Fibroblast of mammary gland (primary cell): ENCODE measurements at regions not wholly inside any gene's neighbourhood (a gene's known extent, or its start where the extent isn't known, plus 50 kb on each side); places are given as distances from the start of the nearest gene placed in this dataset.

ENCODE experiments used
- DNase-seq: peaks from one replicate; pipeline ENCODE4 v3.0.0-alpha.2; 2010; ENCODE audit warnings: low read depth
- H3K4me3 ChIP-seq: 2 replicates; pipeline ENCODE4 v1.5.1; 2011; ENCODE audit warnings: low read depth, mild to moderate bottlenecking, low read length, moderate library complexity; ENCODE audit not compliant: control insufficient read depth
- TF ChIP-seq, protein P1 (sequence below): conservative IDR thresholded peaks from 2 replicates; pipeline ENCODE4 v1.5.1; 2011; ENCODE audit warnings: low read depth, low read length, inconsistent platforms; ENCODE audit not compliant: control insufficient read depth, insufficient read depth

DNA sequence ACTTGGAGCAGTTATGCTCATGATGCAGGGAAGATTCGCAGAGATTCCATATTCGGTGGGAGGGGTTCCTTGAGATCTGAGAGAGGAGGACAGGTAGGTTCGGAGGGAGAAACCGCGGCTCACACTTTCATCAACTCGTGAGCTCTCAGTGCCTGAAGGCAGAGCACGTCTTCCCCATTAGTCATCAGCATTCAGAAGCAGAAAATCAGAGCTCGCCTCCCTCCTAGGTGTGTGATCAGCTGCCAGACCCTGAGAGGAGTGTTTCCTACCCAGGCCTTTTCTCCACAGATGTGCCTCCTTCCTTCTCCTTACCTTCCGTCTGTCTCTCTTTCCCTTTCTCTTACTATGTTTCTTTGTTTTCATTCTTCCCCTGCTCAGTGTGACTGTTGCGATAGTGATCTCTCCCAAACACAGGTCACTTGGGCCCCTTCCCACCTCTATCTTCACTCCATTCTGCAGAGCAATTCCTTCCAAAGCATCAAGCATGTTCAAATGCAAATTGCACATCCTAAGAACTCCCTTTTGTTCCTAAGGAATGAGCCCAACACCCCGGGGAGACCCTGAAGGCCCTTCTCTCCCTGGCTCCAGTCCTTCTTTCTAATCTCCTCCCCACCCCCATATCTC, 389.5 kb downstream of the UQCRFS1 start:
- DNase-seq, result no peak

DNA sequence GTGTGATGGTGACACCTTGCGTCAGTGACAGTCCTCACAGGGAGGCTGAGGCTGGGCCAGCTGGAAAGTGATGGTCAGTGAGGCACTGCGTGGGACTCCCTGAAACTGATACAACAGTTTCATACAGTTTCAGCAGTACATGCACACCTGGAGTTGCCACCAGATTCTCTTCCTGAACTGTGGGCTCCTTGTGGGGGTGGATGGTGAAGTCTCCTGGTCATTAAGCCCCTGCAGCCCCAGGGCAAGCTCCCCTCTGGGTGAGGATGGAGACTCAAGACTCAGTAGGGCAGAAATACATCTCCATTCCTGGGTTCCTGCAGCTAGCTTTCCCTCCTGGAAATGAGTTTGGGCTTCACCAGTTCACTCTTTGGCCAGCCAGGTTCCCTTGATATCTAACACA, 392.7 kb downstream of the UQCRFS1 start:
- no peak for DNase-seq
- TF ChIP-seq, protein P1, sequence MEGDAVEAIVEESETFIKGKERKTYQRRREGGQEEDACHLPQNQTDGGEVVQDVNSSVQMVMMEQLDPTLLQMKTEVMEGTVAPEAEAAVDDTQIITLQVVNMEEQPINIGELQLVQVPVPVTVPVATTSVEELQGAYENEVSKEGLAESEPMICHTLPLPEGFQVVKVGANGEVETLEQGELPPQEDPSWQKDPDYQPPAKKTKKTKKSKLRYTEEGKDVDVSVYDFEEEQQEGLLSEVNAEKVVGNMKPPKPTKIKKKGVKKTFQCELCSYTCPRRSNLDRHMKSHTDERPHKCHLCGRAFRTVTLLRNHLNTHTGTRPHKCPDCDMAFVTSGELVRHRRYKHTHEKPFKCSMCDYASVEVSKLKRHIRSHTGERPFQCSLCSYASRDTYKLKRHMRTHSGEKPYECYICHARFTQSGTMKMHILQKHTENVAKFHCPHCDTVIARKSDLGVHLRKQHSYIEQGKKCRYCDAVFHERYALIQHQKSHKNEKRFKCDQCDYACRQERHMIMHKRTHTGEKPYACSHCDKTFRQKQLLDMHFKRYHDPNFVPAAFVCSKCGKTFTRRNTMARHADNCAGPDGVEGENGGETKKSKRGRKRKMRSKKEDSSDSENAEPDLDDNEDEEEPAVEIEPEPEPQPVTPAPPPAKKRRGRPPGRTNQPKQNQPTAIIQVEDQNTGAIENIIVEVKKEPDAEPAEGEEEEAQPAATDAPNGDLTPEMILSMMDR, result no peak
- no peak overlapping the region for H3K4me3 ChIP-seq

More for the DNA sequence above, 389.5 kb downstream of the UQCRFS1 start:
- TF ChIP-seq, protein P1, result no peak
- no peak overlapping the region for H3K4me3 ChIP-seq

DNA sequence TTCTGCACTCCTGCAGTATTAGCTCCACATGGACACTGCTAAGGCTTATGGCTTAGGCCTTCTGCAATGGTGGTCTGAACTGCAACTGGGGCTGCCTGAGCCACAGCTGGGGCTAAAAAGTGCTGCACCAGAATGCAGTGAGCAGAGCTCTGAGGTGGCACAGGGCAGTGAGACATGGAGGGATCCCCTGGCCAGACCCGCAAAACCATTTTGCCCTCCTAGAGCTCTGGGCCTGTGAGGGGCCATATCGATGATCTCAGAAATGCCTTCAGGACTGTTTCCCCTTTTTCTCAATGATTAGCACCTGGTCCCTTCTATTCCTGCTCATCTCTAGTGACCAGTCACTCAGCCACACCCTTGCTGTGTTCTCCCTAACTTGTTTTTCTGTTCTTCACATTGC, 397.7 kb downstream of the UQCRFS1 start:
- TF ChIP-seq, protein P1, result no peak
- no peak for DNase-seq
- H3K4me3 ChIP-seq, result no peak overlapping the region

DNA sequence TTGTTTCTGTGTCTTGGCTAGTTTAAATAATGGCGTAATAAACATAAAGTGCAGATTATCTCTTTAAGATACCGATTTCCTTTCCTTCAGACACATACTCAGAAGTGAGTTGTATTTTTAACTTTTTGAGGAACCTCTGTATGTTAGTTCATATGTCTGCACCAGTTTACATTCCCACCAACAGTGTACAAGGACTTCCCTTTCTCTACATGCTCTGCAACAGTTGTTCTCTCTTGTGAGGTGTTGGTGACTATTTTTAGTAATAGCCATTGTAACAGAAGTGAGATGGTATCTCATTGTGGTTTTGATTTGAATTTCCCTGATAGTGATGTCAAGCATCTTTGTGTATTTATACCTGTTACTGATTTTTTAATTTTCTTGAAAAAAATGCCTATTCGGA, 418.6 kb downstream of the UQCRFS1 start:
- H3K4me3 ChIP-seq, result no peak overlapping the region
- TF ChIP-seq, protein P1, result no peak
- DNase-seq, result no peak

DNA sequence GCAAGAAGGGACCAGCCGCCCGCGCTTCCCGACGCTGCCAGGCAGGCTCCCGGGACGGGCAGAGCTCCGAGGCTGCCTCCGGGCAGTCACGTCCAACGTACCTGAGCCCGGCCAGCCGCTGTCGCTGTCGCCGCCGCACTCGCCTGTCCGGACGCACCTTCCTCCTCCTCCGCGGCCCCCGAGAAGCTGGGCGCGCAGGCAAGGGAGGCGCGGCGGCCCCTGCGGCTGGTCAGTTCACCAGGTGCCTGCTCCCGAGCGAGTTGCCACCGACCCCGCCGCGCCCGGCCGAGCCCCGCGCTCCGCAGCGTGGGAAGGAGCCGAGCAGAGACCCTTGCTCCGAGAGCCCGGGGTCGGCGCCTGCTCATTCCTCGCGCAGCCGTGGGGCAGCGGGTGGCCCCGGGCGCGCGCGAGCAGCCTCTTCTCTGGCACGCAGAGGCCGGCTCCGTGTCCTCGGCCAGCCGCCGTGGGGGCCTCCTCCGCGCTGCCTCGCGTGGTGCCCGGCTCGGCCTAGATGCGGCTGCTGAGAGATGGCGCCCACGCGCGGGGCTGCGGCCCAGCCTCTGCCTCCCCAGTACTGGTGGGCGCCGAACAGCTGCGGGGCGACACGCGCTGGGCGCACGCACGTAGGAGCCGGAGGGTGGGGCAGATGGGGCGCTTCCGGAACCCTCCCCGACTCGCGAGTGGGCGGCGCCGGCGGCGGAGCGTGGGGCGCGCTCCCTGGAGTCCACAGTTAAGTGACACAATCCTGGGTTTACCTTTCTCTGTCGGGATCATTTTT, 419.4 kb downstream of the UQCRFS1 start:
- DNase-seq, result no peak
- H3K4me3 ChIP-seq, result no peak overlapping the region
- TF ChIP-seq, protein P1, result no peak

DNA sequence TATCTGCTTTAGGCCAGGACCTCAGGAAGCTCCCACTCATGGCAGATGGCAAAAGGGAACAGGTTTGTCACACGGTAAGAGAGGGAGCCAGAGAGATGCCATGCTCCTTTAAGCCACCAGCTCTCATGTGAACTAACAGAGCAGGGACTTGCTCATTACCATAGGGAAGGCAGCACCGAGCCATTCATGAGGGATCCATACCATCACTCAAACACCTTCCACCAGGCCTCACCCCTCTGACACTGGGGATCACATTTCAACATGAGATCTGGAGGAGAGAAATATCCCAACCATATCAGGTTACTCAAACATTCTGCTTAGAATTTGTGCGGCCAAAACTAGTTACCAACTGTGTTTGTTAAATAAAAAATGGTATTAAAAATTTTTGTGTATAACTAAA, 427.0 kb downstream of the UQCRFS1 start:
- no peak for DNase-seq
- no peak overlapping the region for H3K4me3 ChIP-seq
- TF ChIP-seq, protein P1, result no peak
